NCI-H2171 treated with DMSO at 0.1 percent for 48 hours (cell line): ENCODE measurements at regions not wholly inside any gene's neighbourhood (a gene's known extent, or its start where the extent isn't known, plus 50 kb on each side); places are given as distances from the start of the nearest gene placed in this dataset.
A peak's percentile ranks its signal among the peaks of the same experiment; 100 is the strongest.

Experiments
- DNase-seq: peaks from one replicate; lab custom pipeline; 2025; lab: John Stamatoyannopoulos, UW

DNA sequence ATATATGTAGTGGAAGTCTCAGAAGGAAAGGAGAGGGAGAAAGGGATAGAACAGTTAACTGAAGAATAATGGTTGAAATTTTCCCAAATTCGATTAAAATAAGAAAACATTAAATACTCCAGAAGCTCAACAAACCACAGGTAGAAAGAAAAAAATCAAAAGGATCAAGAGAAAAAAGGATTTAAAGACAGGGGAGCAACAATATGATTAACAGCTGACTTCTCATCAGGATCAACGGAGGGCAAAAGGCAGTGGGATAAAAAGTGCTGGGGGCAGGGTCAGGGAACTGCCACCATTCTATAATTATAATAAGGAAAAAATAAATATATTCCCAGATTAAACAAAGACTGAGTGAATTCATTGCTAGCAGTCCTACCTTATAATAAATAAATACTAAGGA lies 55.3 kb downstream of the CDKN2C start:
- DNase-seq: no peak

DNA sequence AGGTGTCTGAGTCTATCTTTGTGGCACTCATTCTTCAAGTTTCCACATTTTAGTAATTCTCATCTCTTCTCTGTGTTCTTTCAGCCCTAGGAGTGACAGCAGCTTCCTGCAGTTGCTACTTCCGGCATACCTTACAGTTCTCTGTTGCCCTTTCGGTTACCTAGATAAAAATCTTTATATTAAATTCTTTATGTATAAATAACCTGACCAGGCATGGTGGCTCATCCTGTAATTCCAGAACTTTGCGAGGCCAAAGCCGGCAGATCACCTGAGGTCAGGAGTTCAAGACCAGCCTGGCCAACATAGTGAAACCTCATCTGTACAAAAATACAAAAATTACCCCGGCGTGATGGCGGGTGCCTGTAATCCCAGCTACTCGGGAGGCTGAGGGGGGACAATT lies 62.9 kb downstream of the CDKN2C start:
- no peak for DNase-seq

DNA sequence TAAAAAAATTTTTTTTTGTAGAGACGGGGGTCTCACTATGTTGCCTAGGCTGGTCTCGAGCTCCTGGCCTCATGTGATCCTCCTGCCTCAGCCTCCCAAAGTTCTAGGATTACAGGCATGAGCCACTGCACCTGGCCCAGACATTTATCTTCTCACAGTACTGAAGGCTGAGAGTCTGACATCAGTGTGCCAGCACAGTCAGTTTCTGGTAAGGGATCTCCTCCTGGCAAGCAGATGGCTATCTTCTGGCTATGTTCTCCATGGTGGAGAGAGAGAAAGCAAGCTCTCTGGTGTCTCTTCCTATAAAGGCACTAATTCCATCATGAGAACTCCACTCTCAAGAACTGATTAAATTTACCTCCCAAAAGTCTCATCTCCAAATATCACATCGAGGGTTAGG lies 57.8 kb upstream of the C1orf185 start:
- DNase-seq: peak; percentile 33

DNA sequence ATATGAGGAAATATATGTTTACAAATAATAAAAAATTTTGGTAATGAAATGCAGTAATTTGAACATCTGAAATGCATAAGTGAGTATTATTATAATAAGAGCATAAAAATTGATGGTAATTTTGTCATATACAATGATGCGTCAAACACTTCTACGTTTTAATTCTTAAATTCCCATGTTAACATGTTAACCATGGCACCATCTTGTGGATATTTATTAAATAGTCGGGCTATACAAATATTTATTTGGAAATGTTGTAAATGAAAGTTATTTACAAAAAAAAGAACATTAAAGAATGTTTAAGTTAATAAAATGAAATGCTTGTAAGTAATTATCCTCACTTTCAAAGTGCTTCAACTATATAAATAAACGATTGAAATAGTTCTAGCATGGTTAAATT lies 57.2 kb upstream of the C1orf185 start:
- no peak for DNase-seq

DNA sequence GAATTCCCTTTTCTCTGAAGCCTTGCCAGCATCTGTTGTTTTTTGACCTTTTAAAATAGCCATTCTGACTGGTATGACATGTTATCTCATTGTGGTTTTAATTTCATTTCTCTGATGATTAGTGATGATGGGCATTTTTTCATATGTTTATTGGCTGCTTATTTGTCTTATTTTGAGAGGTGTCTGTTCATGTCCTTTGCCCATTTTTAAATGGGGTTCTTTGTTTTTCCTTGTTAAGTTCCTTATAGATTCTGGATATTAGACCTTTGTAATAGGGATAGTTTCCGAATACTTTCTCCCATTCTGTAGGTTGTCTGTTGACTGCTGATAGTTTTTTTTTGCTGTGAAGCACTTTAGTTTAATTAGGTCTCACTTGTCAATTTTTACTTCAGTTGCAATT lies 54.0 kb upstream of the C1orf185 start:
- DNase-seq: no peak

DNA sequence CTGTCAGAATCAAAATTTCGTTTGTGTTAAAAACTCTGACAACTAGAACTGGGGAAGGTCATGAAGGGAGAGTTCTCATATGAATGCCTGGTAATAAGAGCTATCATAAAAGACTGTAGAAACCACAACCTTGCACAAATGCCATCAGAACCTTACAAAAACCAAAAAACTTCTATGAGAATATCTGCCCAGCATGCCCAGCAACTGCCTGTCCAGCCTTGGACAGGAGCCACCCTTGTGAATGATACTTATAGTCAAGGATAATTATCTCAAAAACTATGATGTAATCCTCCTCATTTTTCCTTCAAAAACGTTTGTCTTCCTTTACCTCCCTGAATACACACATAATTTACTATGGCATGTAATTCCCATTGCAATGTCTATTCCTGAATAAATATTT lies 53.4 kb upstream of the C1orf185 start:
- DNase-seq: no peak
